GM10847 (cell line): ENCODE measurements at regions not wholly inside any gene's neighbourhood (a gene's known extent, or its start where the extent isn't known, plus 50 kb on each side); places are given as distances from the start of the nearest gene placed in this dataset.

Experiments
- POLR2A ChIP-seq: IDR thresholded peaks from 2 replicates; pipeline ENCODE4 v1.6.1; 2011; ENCODE audit not compliant: insufficient read length; ENCODE audit errors: extremely low read depth

DNA sequence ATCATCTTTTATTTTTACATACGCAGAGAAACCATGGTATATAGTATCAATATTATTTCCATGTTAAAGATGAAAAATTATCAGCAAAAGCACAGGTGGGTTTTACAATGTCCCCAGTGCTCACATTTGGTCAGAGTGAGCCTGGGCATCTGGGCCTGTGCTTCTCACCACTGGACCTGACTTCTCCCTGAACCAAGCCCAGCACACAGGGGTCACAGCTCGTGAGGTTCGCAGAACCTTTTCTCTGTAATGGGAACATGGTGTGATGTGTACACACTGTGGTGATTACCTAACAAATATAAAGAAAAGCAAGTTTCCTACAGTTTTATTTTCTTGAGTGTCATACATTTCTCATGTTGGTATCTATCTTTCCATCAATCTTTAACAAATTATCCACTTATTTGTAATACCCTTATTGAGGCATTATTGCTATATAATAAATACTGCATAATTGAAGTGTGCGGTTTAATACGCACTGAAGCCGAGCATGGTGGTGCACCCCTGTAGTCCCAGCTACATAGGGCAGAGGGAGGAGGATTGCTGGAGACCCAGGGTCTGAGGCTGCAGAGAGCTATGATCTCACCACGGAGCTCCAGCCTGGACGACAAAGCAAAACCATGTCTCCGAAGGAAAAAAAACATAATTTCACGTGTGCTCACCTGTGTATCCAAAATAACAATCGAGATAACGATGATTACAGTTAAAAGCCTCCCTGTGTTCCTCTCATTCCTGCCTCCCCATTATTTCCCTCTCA, 743.2 kb downstream of the TMEM121 start:
- TF ChIP-seq POLR2A, result no peak

DNA sequence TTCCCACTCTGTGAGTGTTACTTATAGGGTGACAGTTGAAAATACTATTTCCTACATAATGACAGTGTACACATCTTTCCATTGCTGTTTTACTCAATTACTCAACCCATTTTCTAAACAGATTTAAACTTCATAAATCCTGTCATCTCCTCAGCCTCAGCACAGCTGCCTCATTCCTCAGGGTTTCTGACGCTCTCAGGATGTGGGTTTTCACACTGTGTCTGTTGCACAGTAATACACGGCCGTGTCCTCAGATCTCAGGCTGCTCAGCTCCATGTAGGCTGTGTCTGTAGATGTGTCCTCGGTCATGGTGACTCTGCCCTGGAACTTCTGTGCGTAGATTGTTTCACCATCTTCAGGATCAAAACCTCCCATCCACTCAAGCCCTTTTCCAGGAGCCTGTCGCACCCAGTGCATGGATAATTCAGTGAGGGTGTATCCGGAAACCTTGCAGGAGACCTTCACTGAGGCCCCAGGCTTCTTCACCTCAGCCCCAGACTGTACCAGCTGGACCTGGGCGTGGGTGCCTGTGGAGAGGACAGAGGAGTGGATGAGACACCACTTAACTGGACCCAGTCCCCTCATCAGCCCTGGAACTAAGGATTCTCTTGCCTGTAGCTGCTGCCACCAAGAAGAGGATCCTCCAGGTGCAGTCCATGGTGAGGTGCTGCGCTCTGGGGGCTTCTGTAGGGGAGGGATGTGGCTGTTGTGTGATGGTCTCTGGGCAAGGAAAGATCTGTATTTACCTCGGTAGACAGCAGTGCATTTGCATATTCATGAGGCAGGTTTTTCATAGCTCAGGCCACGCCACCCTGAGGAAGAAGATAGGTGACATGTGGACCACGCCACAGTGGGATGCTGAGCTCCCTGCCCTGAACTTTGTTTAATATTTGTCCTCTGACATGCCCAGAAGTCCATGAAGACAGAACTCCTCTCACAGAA, 750.2 kb downstream of the TMEM121 start:
- no peak for TF ChIP-seq POLR2A

DNA sequence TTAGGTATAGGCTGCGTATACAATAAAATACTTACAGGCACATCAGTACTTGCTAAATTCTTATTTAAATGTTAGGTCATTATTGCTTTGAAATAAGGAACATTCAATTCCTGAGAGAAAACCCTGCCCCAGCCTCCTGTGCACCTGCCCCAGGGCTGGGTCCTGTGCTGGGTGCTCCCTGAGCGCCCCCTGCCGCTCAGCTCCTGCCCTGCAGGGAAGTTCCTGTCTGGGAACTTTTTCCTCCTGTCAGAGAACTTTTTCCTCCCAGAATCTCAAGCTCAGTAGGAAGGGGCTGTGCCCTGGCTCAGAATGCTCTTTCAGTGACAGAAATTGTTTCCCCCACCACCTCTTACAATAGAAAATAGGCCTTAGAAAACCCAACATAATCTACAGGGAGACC, 751.1 kb downstream of the TMEM121 start:
- no peak for TF ChIP-seq POLR2A

GRCh38 chr14:106280876-106281275, 754.5 kb downstream of the TMEM121 start:
- no peak for TF ChIP-seq POLR2A

DNA sequence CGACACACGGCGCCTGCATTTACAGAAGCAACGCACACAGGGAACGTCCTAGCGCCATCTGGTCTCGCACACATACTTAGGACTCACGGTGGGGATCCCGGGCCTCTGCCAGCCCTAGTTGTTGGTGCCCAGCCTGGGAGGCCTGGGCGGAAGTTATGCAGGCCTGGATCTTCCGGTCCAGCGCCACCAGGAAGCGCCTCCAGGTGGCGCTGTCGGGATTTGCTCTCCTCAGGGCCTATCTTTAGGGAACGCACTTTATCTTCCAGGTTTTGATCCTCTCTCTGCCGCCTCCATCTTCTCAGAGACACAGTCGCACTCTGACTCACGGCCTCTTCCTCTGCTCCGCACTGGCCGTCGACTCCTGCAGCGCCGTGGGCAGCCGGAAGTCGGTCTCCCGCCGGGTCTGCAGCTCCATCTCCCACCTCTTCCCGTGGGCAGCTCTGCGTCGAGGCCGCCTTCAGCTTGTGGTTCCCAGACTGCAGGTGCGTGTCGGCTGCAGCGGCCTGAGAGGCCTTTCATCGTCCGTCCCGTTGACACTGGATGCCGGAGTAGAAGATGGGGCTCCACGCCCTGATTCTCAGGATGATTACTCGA, 760.4 kb downstream of the TMEM121 start:
- no peak for TF ChIP-seq POLR2A

DNA sequence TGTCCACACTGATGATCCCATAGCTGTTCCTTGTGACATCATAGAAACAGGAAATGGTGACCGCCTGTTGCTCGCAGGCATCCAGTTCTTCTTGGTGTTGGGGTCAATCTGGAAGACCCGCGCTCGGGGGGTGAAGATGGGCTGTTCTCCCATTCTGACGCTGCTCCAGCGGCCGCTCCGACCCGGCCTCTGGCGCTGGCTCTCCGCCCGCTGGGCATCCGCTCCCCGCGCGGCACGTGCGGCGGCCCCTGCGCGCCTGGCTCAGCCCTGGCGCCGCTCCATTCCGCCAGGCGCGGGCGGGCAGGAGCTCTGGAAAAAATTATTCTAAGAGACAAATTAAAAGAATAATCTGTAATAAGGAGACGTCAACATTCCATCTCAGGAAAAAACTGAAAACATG, 761.1 kb downstream of the TMEM121 start:
- no peak for TF ChIP-seq POLR2A

- no peak for TF ChIP-seq POLR2A
These were observed 765.2 kb downstream of the TMEM121 start for GRCh38 chr14:106291626-106292025.

GRCh38 chr14:106294324-106294723, 767.9 kb downstream of the TMEM121 start:
- TF ChIP-seq POLR2A, result no peak

GRCh38 chr14:106302661-106303060, 776.3 kb downstream of the TMEM121 start:
- no peak for TF ChIP-seq POLR2A

GRCh38 chr14:106304271-106304670, 777.9 kb downstream of the TMEM121 start:
- TF ChIP-seq POLR2A, result no peak

DNA sequence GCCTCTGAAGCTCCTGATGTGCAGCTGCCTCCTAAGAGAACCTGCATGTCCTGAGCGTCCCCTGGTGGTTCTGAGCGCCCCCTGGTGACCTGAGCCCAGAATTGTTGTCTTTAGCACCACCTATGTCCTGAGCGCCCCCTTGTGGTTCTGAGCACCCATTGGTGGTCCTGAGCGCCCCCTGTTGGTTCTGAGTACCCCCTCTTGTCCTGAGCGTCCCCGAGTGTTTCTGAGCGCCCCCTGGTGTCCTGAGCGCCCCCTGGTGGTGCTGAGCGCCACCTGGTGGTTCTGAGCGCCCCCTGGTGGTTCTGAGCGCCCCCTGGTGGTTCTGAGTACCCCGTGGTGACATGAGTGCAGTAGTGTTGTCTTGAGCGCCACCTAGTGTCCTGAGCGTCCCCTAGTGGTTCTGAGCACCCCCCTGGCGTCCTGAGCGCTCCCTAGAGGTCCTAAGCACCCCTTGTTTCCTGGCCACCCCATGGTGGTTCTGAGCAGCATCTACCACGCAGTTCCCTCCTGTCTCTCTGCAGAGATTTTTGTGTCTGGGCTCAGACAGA, 782.5 kb downstream of the TMEM121 start:
- no peak for TF ChIP-seq POLR2A

DNA sequence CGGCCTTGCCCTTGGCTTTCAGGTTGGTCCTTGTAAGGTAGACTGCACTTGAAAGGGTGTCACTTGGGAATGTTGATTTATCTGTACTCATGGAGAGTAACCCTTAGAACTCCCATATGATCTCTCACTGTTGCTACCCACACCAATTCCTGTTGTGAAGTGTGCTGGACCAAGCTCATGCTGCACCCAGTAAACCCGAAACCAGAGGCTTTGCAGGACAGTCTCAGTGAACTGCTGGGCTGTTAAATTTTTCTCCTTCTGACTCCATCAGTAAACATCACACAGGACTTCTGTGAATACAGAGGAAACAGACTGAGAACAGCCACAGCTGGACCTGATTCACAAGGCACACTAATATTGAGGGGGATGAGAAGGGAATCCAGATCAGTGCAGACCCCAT, 783.0 kb downstream of the TMEM121 start:
- no peak for TF ChIP-seq POLR2A

GRCh38 chr14:106315436-106315835, 789.1 kb downstream of the TMEM121 start:
- no peak for TF ChIP-seq POLR2A

DNA sequence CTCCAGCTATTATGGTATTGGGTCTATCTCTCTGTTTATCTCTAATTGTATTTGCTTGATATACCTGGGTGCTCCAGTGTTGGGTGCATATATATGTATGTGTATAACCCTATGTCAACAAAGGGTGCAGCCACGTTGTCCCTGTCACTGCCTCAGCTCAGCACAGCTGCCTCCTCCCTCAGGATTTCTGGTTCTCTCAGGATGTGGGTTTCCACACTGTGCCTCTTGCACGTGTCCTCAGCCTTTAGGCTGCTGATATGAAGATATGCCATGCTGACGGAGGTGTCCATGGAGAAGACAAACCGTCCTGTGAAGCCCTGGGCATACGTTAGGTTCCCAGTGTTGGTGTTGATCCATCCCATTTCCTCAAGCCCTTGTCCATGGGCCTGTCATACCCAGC, 791.2 kb downstream of the TMEM121 start:
- no peak for TF ChIP-seq POLR2A

- no peak for TF ChIP-seq POLR2A
These were observed 792.3 kb downstream of the TMEM121 start for GRCh38 chr14:106318700-106319099.
